SK-N-SH (cell line): ENCODE measurements at regions not wholly inside any gene's neighbourhood (a gene's known extent, or its start where the extent isn't known, plus 50 kb on each side); places are given as distances from the start of the nearest gene placed in this dataset.

Experiments used
- CTCF ChIP-seq: fragments of 200-600 bp; sonication (generic); IDR thresholded peaks from 2 replicates; pipeline ENCODE4 v1.6.1; 2017; ENCODE audit warnings: antibody characterized with exemption, mild to moderate bottlenecking, moderate library complexity
- FOSL2 ChIP-seq: IDR thresholded peaks from 2 replicates; pipeline ENCODE4 v1.4.0; 2012; ENCODE audit warnings: low read depth, mild to moderate bottlenecking, moderate library complexity, borderline replicate concordance
- MAX ChIP-seq: IDR thresholded peaks from 2 replicates; pipeline ENCODE4 v1.4.0; 2012; ENCODE audit warnings: low read depth
- MXI1 ChIP-seq: IDR thresholded peaks from 2 replicates; pipeline ENCODE4 v1.6.1; 2012; ENCODE audit warnings: mild to moderate bottlenecking, low read depth, low read length, improper control_type of control experiment
- REST ChIP-seq: IDR thresholded peaks from 2 replicates; pipeline ENCODE4 v1.6.1; 2012; ENCODE audit warnings: mild to moderate bottlenecking, low read depth, low read length, moderate library complexity
- TAF1 ChIP-seq: IDR thresholded peaks from 2 replicates; pipeline ENCODE4 v1.6.1; 2012; ENCODE audit warnings: low read depth, mild to moderate bottlenecking, low read length, moderate library complexity, borderline replicate concordance
- YY1 ChIP-seq: IDR thresholded peaks from 2 replicates; pipeline ENCODE4 v1.4.0; 2012; ENCODE audit warnings: low read depth, mild to moderate bottlenecking

GRCh38 chr9:106127776-106128175, 433.4 kb downstream of the TMEM38B start:
- no peak for TF ChIP-seq FOSL2
- TF ChIP-seq CTCF: no peak
- TF ChIP-seq REST: no peak
- no peak for TF ChIP-seq MXI1
- TF ChIP-seq TAF1: no peak
- no peak for TF ChIP-seq YY1
- no peak for TF ChIP-seq MAX
